ENCODE measurements at regions not wholly inside any gene's neighbourhood (a gene's known extent, or its start where the extent isn't known, plus 50 kb on each side); places are given as distances from the start of the nearest gene placed in this dataset.

GRCh38 chr10:3683560-3683959, 101.4 kb downstream of the KLF6 start:
- H3K4me1 Mint-ChIP-seq, result peaks cover 5% of the 10 kb centered on the region
- no peak overlapping the region for H3K27ac Mint-ChIP-seq
- no peaks in the 10 kb centered on the region for H3K36me3 Mint-ChIP-seq (ENCODE audit: low read depth)
- CTCF ChIA-PET, result no interaction called here
- no peaks in the 10 kb centered on the region for H3K27me3 Mint-ChIP-seq
- no peaks in the 10 kb centered on the region for H3K9me3 Mint-ChIP-seq
- no peak for DNase-seq
- POLR2A ChIA-PET, result no interaction called here
- H3K4me3 Mint-ChIP-seq, result no peak overlapping the region

GRCh38 chr10:3682745-3683144, 102.3 kb downstream of the KLF6 start:
- Mint-ChIP-seq H3K27me3 (no peaks in the 10 kb centered on the region), H3K27ac (no peak overlapping the region), H3K4me1 (peaks cover 5% of the 10 kb centered on the region), H3K9me3 (no peaks in the 10 kb centered on the region), H3K4me3 (no peak overlapping the region), H3K36me3 (ENCODE audit: low read depth) (no peaks in the 10 kb centered on the region)
- CTCF ChIA-PET, result no interaction called here
- POLR2A ChIA-PET, result interaction anchor here (0.5 kb wide), 1 partner anchor 289 kb away, joined by 3 read pairs; no protein-coding TSS in a partner anchor
- DNase-seq, result no peak

- no peaks in the 10 kb centered on the region for H3K9me3 Mint-ChIP-seq
- no peaks in the 10 kb centered on the region for H3K36me3 Mint-ChIP-seq (ENCODE audit: low read depth)
- no peak for DNase-seq
- ChIA-PET CTCF (no interaction called here), POLR2A (no interaction called here)
- H3K4me1 Mint-ChIP-seq, result peaks cover 5% of the 10 kb centered on the region
- no peak overlapping the region for H3K27ac Mint-ChIP-seq
- no peak overlapping the region for H3K4me3 Mint-ChIP-seq
- H3K27me3 Mint-ChIP-seq, result no peaks in the 10 kb centered on the region
Measured at GRCh38 chr10:3681642-3682554, 103.1 kb downstream of the KLF6 start.

- Mint-ChIP-seq H3K27ac (no peak overlapping the region), H3K36me3 (ENCODE audit: low read depth) (no peaks in the 10 kb centered on the region), H3K4me3 (no peak overlapping the region), H3K9me3 (no peaks in the 10 kb centered on the region), H3K27me3 (no peaks in the 10 kb centered on the region), H3K4me1 (peaks cover 5% of the 10 kb centered on the region)
- POLR2A ChIA-PET, result no interaction called here
- no peak for DNase-seq
- CTCF ChIA-PET, result no interaction called here
Measured at GRCh38 chr10:3679950-3680629, 104.9 kb downstream of the KLF6 start.

GRCh38 chr10:3678629-3679227, 106.3 kb downstream of the KLF6 start:
- H3K4me3 Mint-ChIP-seq, result no peak overlapping the region
- ChIA-PET POLR2A (no interaction called here), CTCF (no interaction called here)
- H3K36me3 Mint-ChIP-seq (ENCODE audit: low read depth), result no peaks in the 10 kb centered on the region
- H3K27me3 Mint-ChIP-seq, result no peaks in the 10 kb centered on the region
- H3K4me1 Mint-ChIP-seq, result no peaks in the 10 kb centered on the region
- no peaks in the 10 kb centered on the region for H3K9me3 Mint-ChIP-seq
- no peak for DNase-seq
- no peak overlapping the region for H3K27ac Mint-ChIP-seq

GRCh38 chr10:3676564-3676963, 108.4 kb downstream of the KLF6 start:
- Mint-ChIP-seq H3K36me3 (ENCODE audit: low read depth) (no peaks in the 10 kb centered on the region), H3K27me3 (no peaks in the 10 kb centered on the region), H3K9me3 (no peaks in the 10 kb centered on the region), H3K27ac (no peak overlapping the region), H3K4me3 (no peak overlapping the region), H3K4me1 (no peaks in the 10 kb centered on the region)
- no peak for DNase-seq
- POLR2A ChIA-PET, result interaction anchor here (1.2 kb wide), 1 partner anchor 10 kb away, joined by 3 read pairs; no protein-coding TSS in a partner anchor
- CTCF ChIA-PET, result interaction anchor here (0.6 kb wide), 1 partner anchor 32 kb away, joined by 3 read pairs; no protein-coding TSS in a partner anchor

- Mint-ChIP-seq H3K4me3 (no peak overlapping the region), H3K36me3 (ENCODE audit: low read depth) (no peaks in the 10 kb centered on the region), H3K27ac (no peak overlapping the region), H3K4me1 (peaks cover 26% of the 10 kb centered on the region), H3K9me3 (no peaks in the 10 kb centered on the region), H3K27me3 (peaks cover 3% of the 10 kb centered on the region)
- POLR2A ChIA-PET, result interaction anchor here (1.5 kb wide), 1 partner anchor 103 kb away, joined by 4 read pairs; no protein-coding TSS in a partner anchor
- no peak for DNase-seq
- CTCF ChIA-PET, result no interaction called here
Measured at GRCh38 chr10:3672220-3672619, 112.8 kb downstream of the KLF6 start.

- no peak overlapping the region for H3K4me3 Mint-ChIP-seq
- POLR2A ChIA-PET, result interaction anchor here (1.5 kb wide), 1 partner anchor 103 kb away, joined by 4 read pairs; no protein-coding TSS in a partner anchor
- CTCF ChIA-PET, result no interaction called here
- H3K27me3 Mint-ChIP-seq, result peaks cover 7% of the 10 kb centered on the region
- no peaks in the 10 kb centered on the region for H3K9me3 Mint-ChIP-seq
- H3K27ac Mint-ChIP-seq, result no peak overlapping the region
- no peaks in the 10 kb centered on the region for H3K36me3 Mint-ChIP-seq (ENCODE audit: low read depth)
- peaks cover 32% of the 10 kb centered on the region for H3K4me1 Mint-ChIP-seq
- DNase-seq, result no peak
Measured at GRCh38 chr10:3671386-3671955, 113.5 kb downstream of the KLF6 start.

- no peaks in the 10 kb centered on the region for H3K36me3 Mint-ChIP-seq (ENCODE audit: low read depth)
- ChIA-PET POLR2A (interaction anchor here (0.8 to 1.6 kb wide), 2 partner anchors 93 to 113 kb away, joined by 3 to 7 read pairs; no protein-coding TSS in a partner anchor), CTCF (interaction anchor here (1.0 kb wide), 1 partner anchor 96 kb away, joined by 3 read pairs; no protein-coding TSS in a partner anchor)
- peak overlapping the region; percentile 63 for H3K4me3 Mint-ChIP-seq
- H3K27me3 Mint-ChIP-seq, result peaks cover 7% of the 10 kb centered on the region
- H3K27ac Mint-ChIP-seq, result peak overlapping the region; percentile 65
- H3K9me3 Mint-ChIP-seq, result no peaks in the 10 kb centered on the region
- DNase-seq, result no peak
- peaks cover 34% of the 10 kb centered on the region for H3K4me1 Mint-ChIP-seq
Measured at GRCh38 chr10:3668966-3669330, 116.1 kb downstream of the KLF6 start.

- no peaks in the 10 kb centered on the region for H3K9me3 Mint-ChIP-seq
- H3K27ac Mint-ChIP-seq, result peak overlapping the region; percentile 65
- peaks cover 7% of the 10 kb centered on the region for H3K27me3 Mint-ChIP-seq
- H3K4me1 Mint-ChIP-seq, result peaks cover 34% of the 10 kb centered on the region
- DNase-seq, result peak; percentile 71
- POLR2A ChIA-PET, result interaction anchor here (0.8 to 1.6 kb wide), 2 partner anchors 93 to 114 kb away, joined by 3 to 7 read pairs; no protein-coding TSS in a partner anchor
- H3K4me3 Mint-ChIP-seq, result peak overlapping the region; percentile 63
- H3K36me3 Mint-ChIP-seq (ENCODE audit: low read depth), result no peaks in the 10 kb centered on the region
- CTCF ChIA-PET, result interaction anchor here (1.0 kb wide), 1 partner anchor 97 kb away, joined by 3 read pairs; no protein-coding TSS in a partner anchor
Measured at GRCh38 chr10:3668276-3668965, 116.6 kb downstream of the KLF6 start.

- DNase-seq, result peak; percentile 44
- CTCF ChIA-PET, result interaction anchor here (0.7 kb wide), 1 partner anchor 139 kb away, joined by 3 read pairs; no protein-coding TSS in a partner anchor
- peaks cover 34% of the 10 kb centered on the region for H3K4me1 Mint-ChIP-seq
Measured at GRCh38 chr10:3666525-3667302, 118.3 kb downstream of the KLF6 start.

More at GRCh38 chr10:3666525-3667302, 118.3 kb downstream of the KLF6 start:
- Mint-ChIP-seq H3K27me3 (peaks cover 7% of the 10 kb centered on the region), H3K27ac (peak overlapping the region; percentile 1), H3K4me3 (peak overlapping the region; percentile 9), H3K9me3 (no peaks in the 10 kb centered on the region), H3K36me3 (ENCODE audit: low read depth) (no peaks in the 10 kb centered on the region)
- POLR2A ChIA-PET, result interaction anchor here (0.5 to 1.7 kb wide), 7 partner anchors 10 to 402 kb away, joined by 3 to 4 read pairs (median 3); partner anchors contain the start of gene KLF6
